ENCODE measurements at regions not wholly inside any gene's neighbourhood (a gene's known extent, or its start where the extent isn't known, plus 50 kb on each side); places are given as distances from the start of the nearest gene placed in this dataset.
"Not testable (repeated sequence)": the region's sequence is repeated elsewhere in the genome, so short reads cannot be mapped to it uniquely, and the experiment has no call there.

GRCh38 chr12:34603382-34604035 is 581.2 kb downstream of the ALG10 start:
- H3K9me3 Mint-ChIP-seq = peaks cover 33% of the 10 kb centered on the region
- no peaks in the 10 kb centered on the region for H3K4me1 Mint-ChIP-seq
- H3K27me3 Mint-ChIP-seq = no peaks in the 10 kb centered on the region
- H3K27ac Mint-ChIP-seq = no peak overlapping the region
- no peak overlapping the region for H3K4me3 Mint-ChIP-seq
- no peak for DNase-seq
- ChIA-PET POLR2A (no interaction called here), CTCF (no interaction called here)
- no peaks in the 10 kb centered on the region for H3K36me3 Mint-ChIP-seq (ENCODE audit: low read depth)

DNA sequence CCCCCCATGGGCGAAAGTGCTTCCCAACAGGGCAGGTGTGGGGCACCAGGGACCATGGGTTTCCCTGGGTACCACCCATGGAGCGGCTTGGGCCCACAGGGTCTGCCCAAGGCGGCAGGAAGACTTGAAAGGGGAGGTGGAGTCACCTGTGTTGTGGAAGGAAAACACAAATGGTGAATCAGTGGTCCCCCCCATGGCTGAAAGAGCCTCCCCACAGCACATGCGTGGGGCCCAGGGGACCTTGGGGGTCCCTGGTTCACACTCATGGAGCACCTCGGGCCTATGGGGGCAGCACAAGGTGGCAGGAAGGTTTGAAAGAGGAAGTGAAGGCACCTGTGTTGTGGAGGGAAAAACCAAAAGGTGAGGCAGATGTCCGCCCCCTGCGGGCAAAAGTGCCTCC is 581.9 kb downstream of the ALG10 start:
- no peak for DNase-seq
- Mint-ChIP-seq H3K4me1 (no peaks in the 10 kb centered on the region), H3K9me3 (peaks cover 30% of the 10 kb centered on the region), H3K4me3 (no peak overlapping the region), H3K27ac (no peak overlapping the region), H3K27me3 (no peaks in the 10 kb centered on the region), H3K36me3 (ENCODE audit: low read depth) (no peaks in the 10 kb centered on the region)
- POLR2A ChIA-PET = no interaction called here
- CTCF ChIA-PET = no interaction called here

DNA sequence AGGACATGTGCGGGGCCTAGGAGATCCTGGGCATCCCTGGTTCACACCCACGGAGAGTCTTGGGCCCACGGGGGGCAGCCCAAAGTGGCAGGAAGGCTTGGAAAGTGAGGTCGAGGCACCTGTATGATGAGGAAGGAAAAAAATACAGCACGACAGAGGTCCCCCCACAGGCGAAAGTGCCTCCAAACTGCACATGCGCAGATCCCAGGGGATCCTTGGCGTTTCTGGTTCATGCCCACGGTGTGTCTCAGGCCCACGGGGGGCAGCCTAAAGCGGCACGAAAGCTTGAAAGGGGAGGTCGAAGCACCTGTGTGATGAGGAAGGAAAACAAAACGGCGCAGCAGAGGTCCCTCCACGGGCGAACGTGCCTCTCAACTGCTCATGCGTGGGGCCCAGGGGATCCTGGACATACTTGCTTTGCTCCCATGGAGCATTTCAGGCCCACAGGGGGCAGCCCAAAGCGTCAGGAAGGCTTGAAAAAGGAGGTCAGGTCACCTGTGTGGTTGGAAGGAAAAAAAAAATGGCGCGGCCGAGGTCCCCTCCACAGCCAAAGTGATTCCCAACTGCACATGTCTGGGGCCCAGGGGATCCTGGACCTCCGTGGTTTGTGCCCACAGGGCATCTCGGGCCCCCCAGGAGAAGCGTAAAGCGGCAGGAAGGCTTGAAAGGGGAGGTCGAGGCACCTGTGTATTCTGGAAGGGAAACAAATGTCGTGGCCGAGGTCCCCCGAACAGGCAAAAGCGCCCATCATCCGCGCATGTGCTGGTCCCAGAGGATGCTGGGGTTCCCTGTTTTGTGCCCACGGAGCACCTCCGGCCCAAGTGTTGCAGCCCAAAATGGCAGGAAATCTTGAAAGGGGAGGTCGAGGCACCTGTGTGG is 582.6 kb downstream of the ALG10 start:
- POLR2A ChIA-PET = no interaction called here
- Mint-ChIP-seq H3K4me1 (no peaks in the 10 kb centered on the region), H3K9me3 (peaks cover 30% of the 10 kb centered on the region), H3K4me3 (no peak overlapping the region), H3K27me3 (no peaks in the 10 kb centered on the region), H3K36me3 (ENCODE audit: low read depth) (no peaks in the 10 kb centered on the region), H3K27ac (no peak overlapping the region)
- CTCF ChIA-PET = no interaction called here
- DNase-seq = no peak

- H3K4me1 Mint-ChIP-seq = no peaks in the 10 kb centered on the region
- H3K9me3 Mint-ChIP-seq = peaks cover 30% of the 10 kb centered on the region
- no peaks in the 10 kb centered on the region for H3K36me3 Mint-ChIP-seq (ENCODE audit: low read depth)
- H3K27me3 Mint-ChIP-seq = no peaks in the 10 kb centered on the region
- H3K27ac Mint-ChIP-seq = no peak overlapping the region
- no peak overlapping the region for H3K4me3 Mint-ChIP-seq
- no peak for DNase-seq
- CTCF ChIA-PET = no interaction called here
- POLR2A ChIA-PET = no interaction called here
Measured at GRCh38 chr12:34605510-34605887, 583.2 kb downstream of the ALG10 start.

DNA sequence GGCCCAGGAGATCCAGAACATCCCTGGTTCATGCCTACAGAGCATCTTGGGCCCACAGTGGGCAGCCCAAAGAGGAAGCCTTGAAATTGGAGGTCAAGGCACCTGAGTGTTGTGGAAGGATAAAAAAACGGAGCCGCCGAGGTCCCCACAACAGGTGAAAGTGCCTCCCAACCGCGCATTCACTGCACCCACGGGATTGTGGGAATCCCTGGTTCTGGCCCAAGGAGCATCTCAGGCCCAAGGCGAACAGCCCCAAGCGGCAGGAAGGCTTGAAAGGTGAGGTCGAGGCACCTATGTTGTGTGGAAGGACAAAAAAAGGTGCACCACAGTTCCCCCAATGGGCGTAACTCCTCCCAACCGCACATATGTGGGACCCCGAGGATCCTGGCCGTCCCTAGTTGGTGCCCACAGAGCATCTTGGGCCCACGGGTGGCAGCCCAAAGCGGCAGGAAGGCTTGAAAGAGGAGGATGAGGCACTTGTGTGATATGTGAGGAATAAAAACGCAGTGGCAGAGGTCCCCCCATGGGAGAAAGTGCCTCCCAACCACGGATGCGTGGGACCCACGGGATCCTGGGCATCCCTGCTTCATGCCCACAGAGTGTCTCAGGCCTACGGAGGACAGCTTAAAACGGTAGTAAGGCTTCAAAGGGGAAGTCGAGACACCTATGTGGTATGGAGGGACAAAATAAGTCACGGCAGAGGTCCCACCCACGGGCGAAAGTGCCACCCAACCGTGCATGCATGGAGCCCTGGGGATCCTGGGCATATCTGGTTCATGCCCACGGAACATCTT is 583.9 kb downstream of the ALG10 start:
- no peak for DNase-seq
- no peaks in the 10 kb centered on the region for H3K36me3 Mint-ChIP-seq (ENCODE audit: low read depth)
- no peaks in the 10 kb centered on the region for H3K27me3 Mint-ChIP-seq
- H3K4me1 Mint-ChIP-seq = no peaks in the 10 kb centered on the region
- H3K9me3 Mint-ChIP-seq = peaks cover 27% of the 10 kb centered on the region
- CTCF ChIA-PET = no interaction called here
- no peak overlapping the region for H3K4me3 Mint-ChIP-seq
- H3K27ac Mint-ChIP-seq = no peak overlapping the region
- POLR2A ChIA-PET = no interaction called here

- Mint-ChIP-seq H3K4me3 (no peak overlapping the region), H3K27me3 (no peaks in the 10 kb centered on the region), H3K27ac (no peak overlapping the region), H3K4me1 (no peaks in the 10 kb centered on the region), H3K9me3 (peaks cover 29% of the 10 kb centered on the region), H3K36me3 (ENCODE audit: low read depth) (no peaks in the 10 kb centered on the region)
- ChIA-PET CTCF (no interaction called here), POLR2A (no interaction called here)
- DNase-seq = no peak
Measured at GRCh38 chr12:34606749-34607519, 584.6 kb downstream of the ALG10 start.

DNA sequence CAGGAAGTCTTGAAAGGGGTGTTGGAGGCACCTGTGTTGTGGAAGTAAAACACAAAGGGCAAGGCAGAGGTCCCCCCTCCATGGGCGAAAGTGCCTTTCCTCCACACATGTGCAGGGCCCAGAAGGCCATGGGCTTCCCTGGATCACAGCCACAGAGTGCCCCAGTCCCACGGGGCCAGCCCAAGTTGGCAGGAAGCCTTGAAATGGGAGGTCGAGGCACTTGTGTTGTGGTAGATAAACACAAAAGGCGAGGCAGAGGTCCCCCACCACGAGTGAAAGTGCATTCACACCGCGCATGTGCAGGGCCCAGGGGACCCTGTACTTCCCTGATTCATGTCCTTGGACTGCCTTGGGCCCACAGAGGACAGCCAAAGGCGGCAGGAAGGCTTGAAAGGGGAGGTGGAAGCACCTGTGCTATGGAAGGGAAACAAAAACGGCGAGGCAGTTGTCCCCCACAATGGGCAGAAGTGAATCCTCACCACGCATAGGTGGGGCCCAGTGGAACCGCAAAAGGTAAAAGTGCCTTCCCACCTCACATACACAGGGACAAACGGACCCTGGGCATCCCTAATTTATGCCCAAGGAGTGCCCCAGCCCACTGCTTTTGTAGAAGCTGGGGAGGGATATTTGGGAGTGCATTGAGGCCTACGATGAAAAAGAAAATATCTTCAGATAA is 585.4 kb downstream of the ALG10 start:
- Mint-ChIP-seq H3K36me3 (ENCODE audit: low read depth) (no peaks in the 10 kb centered on the region), H3K27me3 (no peaks in the 10 kb centered on the region), H3K9me3 (peaks cover 33% of the 10 kb centered on the region), H3K4me1 (no peaks in the 10 kb centered on the region), H3K4me3 (no peak overlapping the region), H3K27ac (no peak overlapping the region)
- ChIA-PET CTCF (no interaction called here), POLR2A (no interaction called here)
- no peak for DNase-seq

- DNase-seq; H3K4me1 Mint-ChIP-seq; H3K4me3 Mint-ChIP-seq; H3K27me3 Mint-ChIP-seq; CTCF ChIA-PET; H3K27ac Mint-ChIP-seq; POLR2A ChIA-PET; H3K36me3 Mint-ChIP-seq (ENCODE audit: low read depth): not testable (repeated sequence)
- H3K9me3 Mint-ChIP-seq = peaks cover 51% of the 10 kb centered on the region
Measured at GRCh38 chr12:34613988-34614387, 591.7 kb downstream of the ALG10 start.

DNA sequence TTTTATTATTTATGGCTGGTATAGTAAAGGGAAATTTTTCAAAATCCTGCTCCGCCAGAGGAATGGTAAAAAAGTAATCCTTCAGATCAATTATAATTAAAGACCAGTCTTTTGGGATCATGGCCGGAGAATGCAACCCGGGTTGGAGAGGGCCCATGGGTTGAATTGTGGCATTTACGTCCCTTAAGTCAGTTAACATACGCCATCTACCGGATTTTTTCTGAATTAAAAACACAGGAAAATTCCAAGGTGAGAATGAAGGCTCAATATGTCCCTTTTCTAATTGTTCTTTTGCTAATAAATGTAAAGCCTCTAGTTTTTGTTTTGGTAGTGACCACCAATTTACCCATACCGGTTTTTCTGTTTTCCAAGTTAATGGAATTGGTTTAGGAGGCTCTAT is 602.8 kb downstream of the ALG10 start:
- ChIA-PET POLR2A (no interaction called here), CTCF (no interaction called here)
- Mint-ChIP-seq H3K4me1 (no peaks in the 10 kb centered on the region), H3K27me3 (no peaks in the 10 kb centered on the region), H3K36me3 (ENCODE audit: low read depth) (no peaks in the 10 kb centered on the region), H3K27ac (no peak overlapping the region), H3K9me3 (peaks cover 22% of the 10 kb centered on the region), H3K4me3 (no peak overlapping the region)
- DNase-seq = no peak

GRCh38 chr12:34626363-34627157 is 604.3 kb downstream of the ALG10 start:
- H3K27ac Mint-ChIP-seq = no peak overlapping the region
- H3K4me1 Mint-ChIP-seq = no peaks in the 10 kb centered on the region
- H3K36me3 Mint-ChIP-seq (ENCODE audit: low read depth) = no peaks in the 10 kb centered on the region
- DNase-seq = no peak
- H3K9me3 Mint-ChIP-seq = peaks cover 20% of the 10 kb centered on the region
- ChIA-PET CTCF (no interaction called here), POLR2A (no interaction called here)
- no peak overlapping the region for H3K4me3 Mint-ChIP-seq
- no peaks in the 10 kb centered on the region for H3K27me3 Mint-ChIP-seq

All from activated CD4-positive, alpha-beta memory T cell treated with anti-CD3 and anti-CD28 coated beads, Interleukin-2, amount 10 ng/mL, durations not matched to agents 7 days and 5 days (primary cell).